ENCODE measurements at regions not wholly inside any gene's neighbourhood (a gene's known extent, or its start where the extent isn't known, plus 50 kb on each side); places are given as distances from the start of the nearest gene placed in this dataset.
A peak's percentile ranks its signal among the peaks of the same experiment; 100 is the strongest.

DNA sequence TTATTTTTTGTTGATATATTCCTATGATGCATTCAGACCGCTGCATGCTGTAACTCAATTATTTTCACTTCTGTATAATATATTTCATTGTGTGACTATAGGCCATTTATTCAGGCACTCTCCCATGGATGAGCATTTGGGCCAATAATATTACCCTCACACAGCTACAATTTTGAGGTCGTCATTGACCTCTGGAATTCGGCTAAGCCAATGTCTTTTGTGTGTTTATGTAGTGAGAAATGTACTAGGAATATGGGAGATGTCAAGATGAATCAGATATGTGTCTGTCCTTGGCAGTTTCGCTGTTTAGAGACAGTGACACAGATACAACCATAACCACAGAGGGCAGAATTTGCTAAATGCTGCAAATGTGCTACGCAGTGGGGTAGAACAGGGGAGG lies 474.2 kb downstream of the ADRA2A start:
- no peak for DNase-seq (ENCODE audit: low read depth, low spot score)
- FAIRE-seq, result no peak
- H3K4me1 ChIP-seq (ENCODE audit: control insufficient read depth, insufficient read depth, low read length), result no peaks in the 10 kb centered on the region
- no peak for TF ChIP-seq BHLHE40 (IDR thresholded peaks at IDR 0.05; ENCODE audit: borderline replicate concordance in 1 of 2, low read depth in 2 of 2, low read length in 1 of 2)
- no peak for TF ChIP-seq CREM (IDR thresholded peaks at IDR 0.05; ENCODE audit: low read depth)
- no peak for TF ChIP-seq RELA (IDR thresholded peaks at IDR 0.05; ENCODE audit: borderline replicate concordance, partially characterized antibody)
- TF ChIP-seq RUNX3 (IDR thresholded peaks at IDR 0.05; ENCODE audit: low read length), result no peak
- TF ChIP-seq, protein P1, sequence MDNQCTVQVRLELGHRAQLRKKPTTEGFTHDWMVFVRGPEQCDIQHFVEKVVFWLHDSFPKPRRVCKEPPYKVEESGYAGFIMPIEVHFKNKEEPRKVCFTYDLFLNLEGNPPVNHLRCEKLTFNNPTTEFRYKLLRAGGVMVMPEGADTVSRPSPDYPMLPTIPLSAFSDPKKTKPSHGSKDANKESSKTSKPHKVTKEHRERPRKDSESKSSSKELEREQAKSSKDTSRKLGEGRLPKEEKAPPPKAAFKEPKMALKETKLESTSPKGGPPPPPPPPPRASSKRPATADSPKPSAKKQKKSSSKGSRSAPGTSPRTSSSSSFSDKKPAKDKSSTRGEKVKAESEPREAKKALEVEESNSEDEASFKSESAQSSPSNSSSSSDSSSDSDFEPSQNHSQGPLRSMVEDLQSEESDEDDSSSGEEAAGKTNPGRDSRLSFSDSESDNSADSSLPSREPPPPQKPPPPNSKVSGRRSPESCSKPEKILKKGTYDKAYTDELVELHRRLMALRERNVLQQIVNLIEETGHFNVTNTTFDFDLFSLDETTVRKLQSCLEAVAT (IDR thresholded peaks at IDR 0.05), result no peak
- H3K9ac ChIP-seq (ENCODE audit: control insufficient read depth, insufficient read depth, low read length), result no peak overlapping the region
- no peak overlapping the region for H3K4me2 ChIP-seq (ENCODE audit: control insufficient read depth, insufficient read depth)
- H2AFZ ChIP-seq (ENCODE audit: control insufficient read depth, low read depth, low read length), result no peak overlapping the region
- H3K27me3 ChIP-seq (replicated peaks in 1 of 2; ENCODE audit: control insufficient read depth in 2 of 2, insufficient read depth in 2 of 2, low read length in 1 of 2), result no peaks in the 10 kb centered on the region
- H3K27ac ChIP-seq (ENCODE audit: control insufficient read depth, insufficient read depth), result no peak overlapping the region
- in situ Hi-C loops (cut with MboI), result no loop called here
- intact Hi-C loops (cut with micrococcal nuclease; ENCODE audit: unreplicated experiment), result no loop called here
- no peak for ATAC-seq
- ChIA-PET RAD21 (ENCODE audit: unreplicated experiment) (no interaction called here), SMC1A (ENCODE audit: uncharacterized antibody, unreplicated experiment) (no interaction called here), POLR2A (no interaction called here), CTCF (no interaction called here)
- no peaks in the 10 kb centered on the region for H4K20me1 ChIP-seq (ENCODE audit: control insufficient read depth, insufficient read depth)
- no peaks in the 10 kb centered on the region for H3K36me3 ChIP-seq (ENCODE audit: control insufficient read depth in 2 of 2, insufficient read depth in 2 of 2, low read length in 1 of 2)
- H3K4me3 ChIP-seq, result no peak overlapping the region
- H3K79me2 ChIP-seq (ENCODE audit: control insufficient read depth, insufficient read depth, low read length), result no peaks in the 10 kb centered on the region
- BruUV-seq (replicated peaks), result no TSS peak
- 14% methylated on average over 5 of the region's 5 CpGs for WGBS (ENCODE audit: insufficient coverage, insufficient replicate concordance, low lambda C conversion rate, missing lambda C conversion rate)
- H3K9me3 ChIP-seq (replicated peaks; ENCODE audit: control insufficient read depth, insufficient read depth, low read length), result no peaks in the 10 kb centered on the region

DNA sequence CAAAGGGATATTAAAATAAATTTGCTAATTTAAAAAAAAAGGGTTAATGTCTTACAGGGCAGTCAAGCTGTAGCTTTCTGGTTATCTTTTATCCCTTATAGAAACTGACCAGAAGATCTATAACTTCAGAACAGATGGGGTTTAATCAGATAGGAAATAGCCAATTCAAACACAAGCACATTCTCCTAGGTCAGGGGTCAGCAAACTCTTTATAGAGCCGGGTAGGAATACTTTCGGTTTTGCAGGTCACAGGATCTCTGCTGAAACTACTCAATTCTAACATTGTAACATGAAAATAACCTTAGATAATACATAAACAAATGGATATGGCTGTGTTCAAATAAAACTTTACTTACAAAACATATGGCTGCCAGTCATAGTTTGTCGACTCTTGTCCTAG lies 479.8 kb downstream of the ADRA2A start:
- no peak overlapping the region for H3K4me3 ChIP-seq
- in situ Hi-C loops (cut with MboI), result no loop called here
- no peaks in the 10 kb centered on the region for H3K36me3 ChIP-seq (ENCODE audit: control insufficient read depth in 2 of 2, insufficient read depth in 2 of 2, low read length in 1 of 2)
- intact Hi-C loops (cut with micrococcal nuclease; ENCODE audit: unreplicated experiment), result no loop called here
- no peaks in the 10 kb centered on the region for H3K9me3 ChIP-seq (replicated peaks; ENCODE audit: control insufficient read depth, insufficient read depth, low read length)
- no peaks in the 10 kb centered on the region for H4K20me1 ChIP-seq (ENCODE audit: control insufficient read depth, insufficient read depth)
- no peak for FAIRE-seq
- H3K9ac ChIP-seq (ENCODE audit: control insufficient read depth, insufficient read depth, low read length), result no peak overlapping the region
- no peaks in the 10 kb centered on the region for H3K79me2 ChIP-seq (ENCODE audit: control insufficient read depth, insufficient read depth, low read length)
- no TSS peak for BruUV-seq (replicated peaks)
- SMC1A ChIA-PET (ENCODE audit: uncharacterized antibody, unreplicated experiment), result no interaction called here
- DNase-seq (ENCODE audit: low read depth, low spot score), result no peak
- ATAC-seq, result no peak
- POLR2A ChIA-PET, result no interaction called here
- 28% methylated on average over 3 of the region's 3 CpGs for WGBS (ENCODE audit: insufficient coverage, insufficient replicate concordance, low lambda C conversion rate, missing lambda C conversion rate)
- no peaks in the 10 kb centered on the region for H3K4me1 ChIP-seq (ENCODE audit: control insufficient read depth, insufficient read depth, low read length)
- H3K27me3 ChIP-seq (replicated peaks in 1 of 2; ENCODE audit: control insufficient read depth in 2 of 2, insufficient read depth in 2 of 2, low read length in 1 of 2), result no peaks in the 10 kb centered on the region
- CTCF ChIA-PET, result no interaction called here
- RAD21 ChIA-PET (ENCODE audit: unreplicated experiment), result no interaction called here
- H2AFZ ChIP-seq (ENCODE audit: control insufficient read depth, low read depth, low read length), result no peak overlapping the region
- H3K27ac ChIP-seq (ENCODE audit: control insufficient read depth, insufficient read depth), result no peak overlapping the region
- no peak overlapping the region for H3K4me2 ChIP-seq (ENCODE audit: control insufficient read depth, insufficient read depth)
- TF ChIP-seq SP1 (IDR thresholded peaks at IDR 0.05; ENCODE audit: low read depth, low read length), result no peak
- TF ChIP-seq, protein P2, sequence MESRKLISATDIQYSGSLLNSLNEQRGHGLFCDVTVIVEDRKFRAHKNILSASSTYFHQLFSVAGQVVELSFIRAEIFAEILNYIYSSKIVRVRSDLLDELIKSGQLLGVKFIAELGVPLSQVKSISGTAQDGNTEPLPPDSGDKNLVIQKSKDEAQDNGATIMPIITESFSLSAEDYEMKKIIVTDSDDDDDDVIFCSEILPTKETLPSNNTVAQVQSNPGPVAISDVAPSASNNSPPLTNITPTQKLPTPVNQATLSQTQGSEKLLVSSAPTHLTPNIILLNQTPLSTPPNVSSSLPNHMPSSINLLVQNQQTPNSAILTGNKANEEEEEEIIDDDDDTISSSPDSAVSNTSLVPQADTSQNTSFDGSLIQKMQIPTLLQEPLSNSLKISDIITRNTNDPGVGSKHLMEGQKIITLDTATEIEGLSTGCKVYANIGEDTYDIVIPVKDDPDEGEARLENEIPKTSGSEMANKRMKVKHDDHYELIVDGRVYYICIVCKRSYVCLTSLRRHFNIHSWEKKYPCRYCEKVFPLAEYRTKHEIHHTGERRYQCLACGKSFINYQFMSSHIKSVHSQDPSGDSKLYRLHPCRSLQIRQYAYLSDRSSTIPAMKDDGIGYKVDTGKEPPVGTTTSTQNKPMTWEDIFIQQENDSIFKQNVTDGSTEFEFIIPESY (IDR thresholded peaks at IDR 0.05), result no peak
- no peak for TF ChIP-seq SREBF2 (IDR thresholded peaks at IDR 0.05; ENCODE audit: low read length)
- no peak for TF ChIP-seq RELA (IDR thresholded peaks at IDR 0.05; ENCODE audit: borderline replicate concordance, partially characterized antibody)
- no peak for TF ChIP-seq MYB (IDR thresholded peaks at IDR 0.05; ENCODE audit: borderline replicate concordance, low read depth, low read length)
- no peak for TF ChIP-seq HDAC6 (IDR thresholded peaks at IDR 0.05; ENCODE audit: unreplicated experiment)
- TF ChIP-seq, protein P3, sequence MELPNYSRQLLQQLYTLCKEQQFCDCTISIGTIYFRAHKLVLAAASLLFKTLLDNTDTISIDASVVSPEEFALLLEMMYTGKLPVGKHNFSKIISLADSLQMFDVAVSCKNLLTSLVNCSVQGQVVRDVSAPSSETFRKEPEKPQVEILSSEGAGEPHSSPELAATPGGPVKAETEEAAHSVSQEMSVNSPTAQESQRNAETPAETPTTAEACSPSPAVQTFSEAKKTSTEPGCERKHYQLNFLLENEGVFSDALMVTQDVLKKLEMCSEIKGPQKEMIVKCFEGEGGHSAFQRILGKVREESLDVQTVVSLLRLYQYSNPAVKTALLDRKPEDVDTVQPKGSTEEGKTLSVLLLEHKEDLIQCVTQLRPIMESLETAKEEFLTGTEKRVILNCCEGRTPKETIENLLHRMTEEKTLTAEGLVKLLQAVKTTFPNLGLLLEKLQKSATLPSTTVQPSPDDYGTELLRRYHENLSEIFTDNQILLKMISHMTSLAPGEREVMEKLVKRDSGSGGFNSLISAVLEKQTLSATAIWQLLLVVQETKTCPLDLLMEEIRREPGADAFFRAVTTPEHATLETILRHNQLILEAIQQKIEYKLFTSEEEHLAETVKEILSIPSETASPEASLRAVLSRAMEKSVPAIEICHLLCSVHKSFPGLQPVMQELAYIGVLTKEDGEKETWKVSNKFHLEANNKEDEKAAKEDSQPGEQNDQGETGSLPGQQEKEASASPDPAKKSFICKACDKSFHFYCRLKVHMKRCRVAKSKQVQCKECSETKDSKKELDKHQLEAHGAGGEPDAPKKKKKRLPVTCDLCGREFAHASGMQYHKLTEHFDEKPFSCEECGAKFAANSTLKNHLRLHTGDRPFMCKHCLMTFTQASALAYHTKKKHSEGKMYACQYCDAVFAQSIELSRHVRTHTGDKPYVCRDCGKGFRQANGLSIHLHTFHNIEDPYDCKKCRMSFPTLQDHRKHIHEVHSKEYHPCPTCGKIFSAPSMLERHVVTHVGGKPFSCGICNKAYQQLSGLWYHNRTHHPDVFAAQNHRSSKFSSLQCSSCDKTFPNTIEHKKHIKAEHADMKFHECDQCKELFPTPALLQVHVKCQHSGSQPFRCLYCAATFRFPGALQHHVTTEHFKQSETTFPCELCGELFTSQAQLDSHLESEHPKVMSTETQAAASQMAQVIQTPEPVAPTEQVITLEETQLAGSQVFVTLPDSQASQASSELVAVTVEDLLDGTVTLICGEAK (IDR thresholded peaks at IDR 0.05; ENCODE audit: borderline replicate concordance), result 0 out of 2 replicates have a peak, but pooled peaks have one; percentile 16
- no peak for TF ChIP-seq GABPA (IDR thresholded peaks at IDR 0.05; ENCODE audit: low read depth)
